B cell (primary cell): ENCODE measurements at regions not wholly inside any gene's neighbourhood (a gene's known extent, or its start where the extent isn't known, plus 50 kb on each side); places are given as distances from the start of the nearest gene placed in this dataset.

Experiments used
- ATAC-seq: fragments of 200-7000 bp; cut with Tn5 transposase; one replicate; pipeline ENCODE4 v1.10.0; 2021; ENCODE audit warnings: low read depth, mild to moderate bottlenecking, moderate number of reproducible peaks, moderate library complexity
- CTCF ChIA-PET: fragments of 350-600 bp; sonication (Branson Sonifier 250); formaldehyde crosslinking; loops from one replicate; lab custom pipeline; 2021; ENCODE audit warnings: antibody characterized with exemption, inconsistent platforms; lab: Charles Lee
- POLR2A ChIA-PET: fragments of 350-600 bp; sonication (Branson Sonifier 250); formaldehyde crosslinking; loops from one replicate; lab custom pipeline; 2021; ENCODE audit warnings: antibody characterized with exemption; lab: Charles Lee
- DNase-seq: peaks from one replicate; pipeline ENCODE4 v3.0.0; 2013
- H2AFZ ChIP-seq: 2 replicates; pipeline ENCODE4 v1.6.1; 2012; ENCODE audit warnings: mild to moderate bottlenecking, low read depth, low read length; ENCODE audit not compliant: insufficient read depth, poor library complexity, severe bottlenecking
- H3K27ac ChIP-seq, 2 donors: 1 replicate in 1 of 2; 2 replicates in 1 of 2; pipeline ENCODE4 v1.5.1; 2012 to 2013; ENCODE audit warnings: low read length in 2 of 2, mild to moderate bottlenecking in 2 of 2, moderate library complexity in 1 of 2
- H3K27me3 ChIP-seq, 4 experiments: fragments of 200-600 bp in 1 of 4; sonication (generic) in 1 of 4; replicated peaks in 1 of 4; 1 replicate in 2 of 4; 2 replicates in 2 of 4; pipeline versions ENCODE4 v1.6.1 to v1.7.0; 2013 to 2016; ENCODE audit warnings: low read length in 3 of 4, mild to moderate bottlenecking in 2 of 4, mixed read lengths in 1 of 4, moderate library complexity in 1 of 4; ENCODE audit not compliant: insufficient read depth in 4 of 4, control insufficient read depth in 3 of 4; ENCODE audit errors: control extremely low read depth in 1 of 4
- H3K36me3 ChIP-seq, 2 experiments: replicated peaks in 1 of 2; 1 replicate in 1 of 2; 2 replicates in 1 of 2; pipeline versions ENCODE4 v1.6.1 to v1.7.1; 2013; ENCODE audit warnings: low read length in 1 of 2; ENCODE audit not compliant: insufficient read depth in 2 of 2, control insufficient read depth in 1 of 2; ENCODE audit errors: control extremely low read depth in 1 of 2, extremely low read depth in 1 of 2
- H3K4me1 ChIP-seq, 2 donors: fragments of 200-600 bp in 1 of 2; sonication (generic) in 1 of 2; 1 replicate in 1 of 2; 2 replicates in 1 of 2; pipeline versions ENCODE4 v1.5.1 to v1.6.1; 2013 to 2017; ENCODE audit warnings: low read length in 2 of 2; ENCODE audit not compliant: control insufficient read depth in 2 of 2, insufficient read depth in 2 of 2
- H3K4me2 ChIP-seq: replicated peaks from 2 replicates; pipeline ENCODE3; 2012; ENCODE audit warnings: mild to moderate bottlenecking, low read depth, low read length; ENCODE audit not compliant: poor library complexity, severe bottlenecking
- H3K4me3 ChIP-seq, 5 experiments: fragments of 200-600 bp in 1 of 5; sonication (generic) in 1 of 5; 1 replicate in 3 of 5; 2 replicates in 2 of 5; pipeline versions ENCODE4 v1.5.1 to v1.7.0; 2011 to 2016; ENCODE audit warnings: low read length in 4 of 5, mild to moderate bottlenecking in 4 of 5, low read depth in 2 of 5, control low read depth in 1 of 5, moderate library complexity in 1 of 5; ENCODE audit not compliant: insufficient read depth in 1 of 5; ENCODE audit errors: control extremely low read depth in 1 of 5, extremely low read depth in 1 of 5
- H3K79me2 ChIP-seq: fragments of 200-600 bp; sonication (generic); one replicate; pipeline ENCODE4 v1.6.0; 2016; ENCODE audit warnings: low read length; ENCODE audit not compliant: control insufficient read depth, insufficient read depth
- H3K9ac ChIP-seq: fragments of 200-600 bp; sonication (generic); 2 replicates; pipeline ENCODE4 v1.6.1; 2017; ENCODE audit warnings: mild to moderate bottlenecking, low read length, moderate library complexity
- H3K9me3 ChIP-seq, 3 donors: one replicate each; pipeline versions ENCODE4 v1.6.1 to v1.7.1; 2013; ENCODE audit warnings: low read length in 2 of 3; ENCODE audit not compliant: control insufficient read depth in 2 of 3, insufficient read depth in 1 of 3; ENCODE audit errors: control extremely low read depth in 1 of 3
- H4K20me1 ChIP-seq: 2 replicates; pipeline ENCODE4 v1.6.0; 2012; ENCODE audit warnings: mild to moderate bottlenecking, low read length; ENCODE audit not compliant: insufficient read depth, control insufficient read depth, poor library complexity, severe bottlenecking
- H3K27ac Mint-ChIP-seq: one replicate; pipeline ENCODE4 v1.8.0; 2021; ENCODE audit warnings: mixed read lengths
- H3K27me3 Mint-ChIP-seq: one replicate; pipeline ENCODE4 v1.8.0; 2021; ENCODE audit warnings: mixed read lengths
- H3K4me1 Mint-ChIP-seq: one replicate; pipeline ENCODE4 v1.8.0; 2021; ENCODE audit warnings: mixed read lengths
- H3K4me3 Mint-ChIP-seq: one replicate; pipeline ENCODE4 v1.8.0; 2021; ENCODE audit warnings: mixed read lengths
- H3K9me3 Mint-ChIP-seq: one replicate; pipeline ENCODE4 v1.8.0; 2022; ENCODE audit warnings: mixed read lengths; ENCODE audit not compliant: insufficient read depth
- EZH2 ChIP-seq: IDR thresholded peaks from 2 replicates; pipeline ENCODE4 v1.6.1; 2012; ENCODE audit warnings: borderline replicate concordance, low read depth, mild to moderate bottlenecking, moderate library complexity, low read length; ENCODE audit not compliant: insufficient read depth, poor library complexity, severe bottlenecking
- WGBS: methylation state at CpG from one replicate; pipeline ENCODE4 v1.1.5; 2013; ENCODE audit warnings: missing lambda C conversion rate; ENCODE audit not compliant: insufficient coverage; 5-methylcytosine and 5-hydroxymethylcytosine counted together
- intact Hi-C: fragments of 100-400 bp; cut with micrococcal nuclease; formaldehyde crosslinking; loops from one replicate; pipeline ENCODE4 v1.10.0; 2022
- TF ChIP-seq, protein P1 (sequence below): fragments of 200-600 bp; IDR thresholded peaks from one replicate; pipeline ENCODE4 v1.8.0; 2022; ENCODE audit warnings: antibody characterized with exemption, mild to moderate bottlenecking

DNA sequence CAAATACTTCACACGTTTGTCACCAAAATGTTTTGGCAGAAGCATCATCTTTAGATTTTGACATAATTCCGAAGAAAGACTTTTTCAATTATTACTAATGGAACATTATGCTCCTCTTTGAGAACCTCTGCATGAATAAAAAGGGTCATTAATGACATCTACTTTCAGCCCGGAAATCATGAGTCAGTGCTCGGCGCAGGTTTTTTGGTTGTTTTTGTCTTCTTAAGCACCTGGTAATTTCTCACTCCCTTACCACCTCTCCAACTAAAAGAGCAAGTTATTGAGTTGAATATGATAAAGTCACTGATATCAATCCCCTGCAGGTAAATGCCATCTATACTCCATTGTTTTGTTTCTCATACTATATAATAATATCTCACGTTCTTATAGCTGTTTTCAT, 113.0 kb upstream of the PBX1 start:
- no peaks in the 10 kb centered on the region for H3K9me3 Mint-ChIP-seq
- intact Hi-C loops = no loop called here

DNA sequence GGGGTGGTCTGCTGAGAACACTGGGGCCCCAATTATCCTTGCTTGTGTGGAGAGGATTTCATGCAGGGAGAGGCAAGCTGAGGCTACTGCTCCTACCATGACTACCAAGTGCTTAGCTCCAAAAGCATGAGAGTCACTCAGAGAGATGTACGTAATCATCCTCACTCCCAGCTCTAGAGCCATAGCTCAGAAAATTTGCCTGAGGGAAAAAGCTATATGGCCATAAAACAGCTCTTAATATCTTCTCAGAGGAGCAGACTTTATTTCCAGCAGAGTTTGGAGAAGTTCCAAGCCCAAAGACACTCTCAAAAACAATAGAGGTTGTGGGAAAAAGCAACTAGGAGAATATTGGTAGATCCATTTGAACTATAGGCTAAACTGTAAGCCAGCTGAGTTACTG, 106.4 kb upstream of the PBX1 start:
- Histone ChIP-seq H3K27ac (no peak overlapping the region), H3K27me3 (no peaks in the 10 kb centered on the region), H3K79me2 (no peaks in the 10 kb centered on the region), H3K36me3 (no peaks in the 10 kb centered on the region), H3K9ac (no peak overlapping the region), H2AFZ (no peak overlapping the region), H3K4me3 (no peak overlapping the region), H4K20me1 (no peaks in the 10 kb centered on the region), H3K4me1 (no peaks in the 10 kb centered on the region), H3K4me2 (no peak overlapping the region), H3K9me3 (peaks cover 0 to 7% (median 0%) of the 10 kb centered on the region in 3 donors)
- no peak for DNase-seq
- Mint-ChIP-seq H3K4me3 (no peak overlapping the region), H3K4me1 (no peaks in the 10 kb centered on the region), H3K9me3 (no peaks in the 10 kb centered on the region), H3K27ac (no peak overlapping the region), H3K27me3 (no peaks in the 10 kb centered on the region)
- ATAC-seq = no peak
- WGBS = 88% methylated on average over 1 of the region's 1 CpG
- CTCF ChIA-PET = no interaction called here
- intact Hi-C loops = no loop called here
- POLR2A ChIA-PET = no interaction called here
- TF ChIP-seq, protein P1, sequence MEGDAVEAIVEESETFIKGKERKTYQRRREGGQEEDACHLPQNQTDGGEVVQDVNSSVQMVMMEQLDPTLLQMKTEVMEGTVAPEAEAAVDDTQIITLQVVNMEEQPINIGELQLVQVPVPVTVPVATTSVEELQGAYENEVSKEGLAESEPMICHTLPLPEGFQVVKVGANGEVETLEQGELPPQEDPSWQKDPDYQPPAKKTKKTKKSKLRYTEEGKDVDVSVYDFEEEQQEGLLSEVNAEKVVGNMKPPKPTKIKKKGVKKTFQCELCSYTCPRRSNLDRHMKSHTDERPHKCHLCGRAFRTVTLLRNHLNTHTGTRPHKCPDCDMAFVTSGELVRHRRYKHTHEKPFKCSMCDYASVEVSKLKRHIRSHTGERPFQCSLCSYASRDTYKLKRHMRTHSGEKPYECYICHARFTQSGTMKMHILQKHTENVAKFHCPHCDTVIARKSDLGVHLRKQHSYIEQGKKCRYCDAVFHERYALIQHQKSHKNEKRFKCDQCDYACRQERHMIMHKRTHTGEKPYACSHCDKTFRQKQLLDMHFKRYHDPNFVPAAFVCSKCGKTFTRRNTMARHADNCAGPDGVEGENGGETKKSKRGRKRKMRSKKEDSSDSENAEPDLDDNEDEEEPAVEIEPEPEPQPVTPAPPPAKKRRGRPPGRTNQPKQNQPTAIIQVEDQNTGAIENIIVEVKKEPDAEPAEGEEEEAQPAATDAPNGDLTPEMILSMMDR = no peak
- no peak for TF ChIP-seq EZH2

More for the DNA sequence above, 113.0 kb upstream of the PBX1 start:
- TF ChIP-seq EZH2 = no peak
- TF ChIP-seq, protein P1 = no peak
- ChIA-PET CTCF (no interaction called here), POLR2A (no interaction called here)
- WGBS = 88% methylated on average over 1 of the region's 6 CpGs
- no peak overlapping the region for H3K27ac ChIP-seq
- H3K4me3 Mint-ChIP-seq = no peak overlapping the region
- DNase-seq = no peak
- no peaks in the 10 kb centered on the region for H3K4me1 ChIP-seq
- no peaks in the 10 kb centered on the region for H4K20me1 ChIP-seq
- H3K27me3 ChIP-seq = no peaks in the 10 kb centered on the region
- no peak overlapping the region for H3K9ac ChIP-seq
- peaks cover 0 to 7% (median 0%) of the 10 kb centered on the region in 3 donors for H3K9me3 ChIP-seq
- H3K36me3 ChIP-seq = no peaks in the 10 kb centered on the region
- no peak overlapping the region for H2AFZ ChIP-seq
- H3K4me3 ChIP-seq = no peak overlapping the region
- no peak overlapping the region for H3K27ac Mint-ChIP-seq
- no peak for ATAC-seq
- no peak overlapping the region for H3K4me2 ChIP-seq
- no peaks in the 10 kb centered on the region for H3K79me2 ChIP-seq
- H3K4me1 Mint-ChIP-seq = no peaks in the 10 kb centered on the region
- no peaks in the 10 kb centered on the region for H3K27me3 Mint-ChIP-seq
